Right cardiac atrium (tissue), 5 donors: ENCODE measurements at regions not wholly inside any gene's neighbourhood (a gene's known extent, or its start where the extent isn't known, plus 50 kb on each side); places are given as distances from the start of the nearest gene placed in this dataset.
A peak's percentile ranks its signal among the peaks of the same experiment; 100 is the strongest.

Experiments used
- ATAC-seq, 2 donors: fragments of 200-7000 bp; cut with Tn5 transposase; one replicate each; pipeline versions ENCODE4 v1.8.0 to v1.9.1; 2020; ENCODE audit warnings: moderate library complexity in 2 of 2, mild to moderate bottlenecking in 1 of 2
- DNase-seq, 3 donors: peaks; one replicate each; pipeline ENCODE4 v3.0.0-alpha.2; 2020
- H3K27ac ChIP-seq: one replicate; pipeline ENCODE4 v1.5.1; 2013; ENCODE audit warnings: mild to moderate bottlenecking, low read length, control low read depth, moderate library complexity
- H3K27me3 ChIP-seq: one replicate; pipeline ENCODE4 v1.6.1; 2013; ENCODE audit not compliant: control insufficient read depth, insufficient read depth
- H3K4me1 ChIP-seq: one replicate; pipeline ENCODE4 v1.6.1; 2013; ENCODE audit warnings: low read length; ENCODE audit not compliant: control insufficient read depth, insufficient read depth
- H3K4me3 ChIP-seq: one replicate; pipeline ENCODE4 v1.5.1; 2013; ENCODE audit warnings: low read length, control low read depth
- H3K9me3 ChIP-seq: one replicate; pipeline ENCODE4 v1.6.1; 2013; ENCODE audit warnings: low read length; ENCODE audit not compliant: control insufficient read depth
- WGBS: extraction: QIAGEN DNeasy Blood & Tissue Kit; methylation state at CpG from one replicate; pipeline ENCODE4 v1.1.7; 2013; 5-methylcytosine and 5-hydroxymethylcytosine counted together
- intact Hi-C, 4 donors: fragments of 100-400 bp; cut with DNase I; formaldehyde crosslinking; loops; one replicate each; pipeline versions ENCODE4 v1.11.0 to v1.14.0; 2022 to 2023
- donor health status: healthy with polysubstance abuse.
- donor health status: DM: no; HTN: yes; CAD: no.
- donor health status: DM: no; HTN: no; CAD: no.
- donor health status: DM: no; HTN: yes; CAD: no; lungs with severe emphysema.
- donor health status: DM: yes; HTN: yes; CAD: no.

DNA sequence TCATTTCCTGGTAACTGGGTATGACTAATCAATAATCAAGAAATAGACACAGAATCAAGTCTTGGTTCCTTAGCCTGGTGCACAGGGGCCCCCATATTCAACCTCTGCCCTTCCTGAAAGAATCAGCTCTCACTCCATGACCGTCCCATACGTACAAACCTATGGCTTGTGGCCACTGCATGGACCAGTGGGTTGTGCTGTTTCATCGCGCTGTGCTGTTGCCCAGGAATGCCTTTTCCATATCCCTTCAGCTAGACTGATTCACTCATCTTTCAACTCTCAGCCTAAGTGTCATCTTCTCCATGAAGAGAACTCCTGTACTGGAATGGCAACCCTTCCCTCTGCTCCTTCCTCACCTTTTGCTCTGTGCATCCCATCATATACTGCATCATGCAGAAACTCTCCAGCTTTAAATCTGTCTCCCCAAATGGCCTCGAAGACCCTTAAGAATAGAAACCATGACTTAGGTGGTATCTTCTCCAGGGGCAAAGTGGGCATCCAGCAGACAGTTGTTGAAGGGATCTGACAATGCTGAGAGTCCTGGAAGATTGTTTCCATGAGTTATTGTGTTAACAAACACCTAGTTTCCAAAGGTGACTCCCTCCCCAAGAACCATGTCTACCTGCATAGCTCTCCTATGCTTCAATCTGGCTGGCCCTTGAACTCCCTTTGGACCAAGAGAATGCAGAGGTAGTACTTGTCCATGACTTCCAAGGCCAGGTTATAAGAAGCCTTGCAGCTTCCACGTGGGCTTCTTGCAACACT is 180.8 kb downstream of the ACTL7B start:
- no peak overlapping the region for H3K27ac ChIP-seq
- 85% methylated on average over 6 of the region's 6 CpGs for WGBS
- no peaks in the 10 kb centered on the region for H3K9me3 ChIP-seq
- ATAC-seq: no peak
- H3K4me1 ChIP-seq: no peaks in the 10 kb centered on the region
- DNase-seq: no peak
- intact Hi-C loops: no loop called here
- no peak overlapping the region for H3K4me3 ChIP-seq
- no peaks in the 10 kb centered on the region for H3K27me3 ChIP-seq

GRCh38 chr9:108673386-108673785 is 182.4 kb downstream of the ACTL7B start:
- no peak overlapping the region for H3K27ac ChIP-seq
- intact Hi-C loops: no loop called here
- DNase-seq (no peak), ATAC-seq (no peak)
- 79% methylated on average over 7 of the region's 7 CpGs for WGBS
- no peaks in the 10 kb centered on the region for H3K27me3 ChIP-seq
- H3K4me1 ChIP-seq: no peaks in the 10 kb centered on the region
- H3K4me3 ChIP-seq: no peak overlapping the region
- H3K9me3 ChIP-seq: no peaks in the 10 kb centered on the region

DNA sequence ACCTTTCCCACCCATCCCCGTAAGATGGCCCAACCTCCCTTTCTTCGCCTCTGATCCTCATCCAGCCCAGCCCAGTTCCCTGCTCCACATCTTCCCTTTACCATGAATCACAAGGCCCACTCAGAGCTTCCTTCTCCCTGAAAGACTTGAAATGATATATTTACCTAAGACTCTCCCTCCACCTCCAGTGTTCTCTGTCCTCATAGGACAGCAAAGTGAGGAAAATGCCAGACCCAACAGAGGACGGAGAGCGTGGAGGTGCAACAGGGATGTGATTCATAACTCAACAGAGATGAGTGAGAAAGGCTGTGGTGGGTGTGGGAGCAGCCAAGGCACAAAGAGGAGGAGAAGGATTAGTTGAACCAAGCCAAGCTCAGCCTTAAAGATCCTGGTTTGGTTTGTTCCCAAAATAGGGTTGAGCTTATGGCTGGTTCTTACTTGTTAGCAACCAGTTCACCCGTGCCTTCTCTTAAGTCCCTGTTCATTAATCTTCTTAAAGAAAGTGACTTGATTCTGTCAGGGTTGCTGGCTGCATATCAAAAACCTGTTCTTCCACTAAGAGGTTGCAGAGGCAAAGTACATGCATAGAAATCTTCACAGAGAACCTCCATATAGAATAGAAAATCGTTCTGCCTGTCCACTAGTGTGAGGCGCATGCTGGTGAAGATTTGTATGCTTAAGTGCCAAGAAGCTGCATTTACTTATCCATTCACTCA is 183.2 kb downstream of the ACTL7B start:
- no peak overlapping the region for H3K4me3 ChIP-seq
- intact Hi-C loops: no loop called here
- DNase-seq (no peak), ATAC-seq (no peak)
- H3K27ac ChIP-seq: no peak overlapping the region
- no peaks in the 10 kb centered on the region for H3K27me3 ChIP-seq
- H3K9me3 ChIP-seq: no peaks in the 10 kb centered on the region
- WGBS: 82% methylated on average over 7 of the region's 7 CpGs
- no peaks in the 10 kb centered on the region for H3K4me1 ChIP-seq

DNA sequence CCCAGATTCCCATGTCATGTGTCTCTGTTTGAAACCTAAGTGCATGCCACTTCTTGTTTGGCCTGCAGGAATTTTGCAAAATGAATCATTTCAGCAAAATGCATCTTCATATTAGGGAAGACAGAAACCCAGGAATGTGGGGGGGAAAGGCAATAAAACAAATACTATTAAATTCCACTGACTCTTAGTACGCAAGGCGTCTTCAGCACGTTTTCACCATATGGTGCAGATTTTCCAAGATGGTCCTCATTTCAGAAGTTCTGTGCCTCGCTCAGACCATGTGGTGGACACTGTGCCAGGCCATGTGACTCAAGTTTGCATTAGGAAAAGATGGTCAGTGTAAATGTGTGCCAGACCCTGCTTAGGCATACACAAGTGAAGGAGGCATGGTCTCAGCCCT is 184.0 kb downstream of the ACTL7B start:
- intact Hi-C loops: no loop called here
- Histone ChIP-seq H3K27ac (no peak overlapping the region), H3K9me3 (no peaks in the 10 kb centered on the region), H3K4me3 (no peak overlapping the region), H3K27me3 (no peaks in the 10 kb centered on the region), H3K4me1 (no peaks in the 10 kb centered on the region)
- ATAC-seq (no peak), DNase-seq (no peak)
- WGBS: 91% methylated on average over 4 of the region's 4 CpGs

DNA sequence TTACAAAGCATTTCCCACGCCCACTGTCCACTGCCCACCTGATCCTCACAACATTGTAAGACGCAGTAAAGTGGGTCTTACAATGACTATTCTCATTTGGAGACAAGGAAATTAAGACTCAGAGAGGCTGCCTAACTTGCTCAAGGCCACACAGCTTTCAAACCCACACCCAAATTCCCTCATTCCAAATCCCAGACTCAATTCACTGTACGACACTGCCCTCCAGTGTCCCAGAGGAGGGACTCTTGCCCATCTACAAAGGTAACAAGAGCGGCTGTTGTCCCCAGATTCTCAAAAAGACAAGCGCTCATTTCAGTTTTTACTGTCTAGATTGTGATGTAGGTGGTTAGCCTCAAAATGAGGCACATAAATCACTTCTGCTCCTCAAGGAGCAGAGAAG is 184.6 kb downstream of the ACTL7B start:
- no peak for DNase-seq
- intact Hi-C loops: no loop called here
- WGBS: 90% methylated on average over 5 of the region's 5 CpGs
- Histone ChIP-seq H3K4me1 (no peaks in the 10 kb centered on the region), H3K27ac (no peak overlapping the region), H3K27me3 (no peaks in the 10 kb centered on the region), H3K4me3 (no peak overlapping the region), H3K9me3 (no peaks in the 10 kb centered on the region)
- ATAC-seq: no peak

GRCh38 chr9:108668938-108669335 is 186.8 kb downstream of the ACTL7B start:
- H3K4me1 ChIP-seq: no peaks in the 10 kb centered on the region
- DNase-seq: no peak
- 41% methylated on average over 4 of the region's 4 CpGs for WGBS

DNA sequence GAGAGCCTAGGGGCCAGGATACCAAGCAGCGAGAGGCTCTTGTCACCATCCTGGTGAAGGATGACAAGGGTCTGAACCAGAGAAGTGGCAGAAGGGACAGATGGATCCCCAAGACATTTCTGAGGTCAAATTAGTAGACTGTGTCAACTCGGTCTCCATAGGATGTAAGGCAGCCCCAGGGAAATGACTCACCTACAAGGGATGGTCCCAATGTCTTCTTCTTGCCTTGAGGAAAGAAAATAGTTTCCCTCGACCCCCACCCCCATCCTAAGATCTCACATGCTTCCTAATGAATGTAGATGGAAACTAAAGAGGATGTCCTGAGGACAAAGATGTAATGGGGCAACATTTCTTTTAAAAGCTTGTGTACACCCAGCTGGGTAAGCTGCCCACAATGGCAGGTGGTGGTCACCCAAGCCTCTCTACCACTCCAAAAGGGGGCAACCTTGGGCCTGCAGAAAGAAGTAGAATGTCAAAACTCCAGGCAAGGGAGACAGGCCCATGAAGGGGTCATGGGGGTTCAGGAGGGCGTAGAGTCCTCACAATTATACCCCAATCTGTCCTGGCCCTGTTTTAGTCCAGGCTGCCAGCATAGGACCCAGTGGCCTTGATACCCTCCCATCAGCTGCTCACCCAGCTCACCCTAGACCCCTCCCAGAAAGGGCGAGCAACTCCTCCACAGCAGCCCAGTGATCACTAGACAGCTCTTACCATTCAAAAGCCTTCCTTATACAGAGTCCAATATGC is 187.4 kb downstream of the ACTL7B start:
- DNase-seq (no peak), ATAC-seq (no peak)
- intact Hi-C loops: no loop called here
- H3K27ac ChIP-seq: no peak overlapping the region
- no peaks in the 10 kb centered on the region for H3K4me1 ChIP-seq
- H3K9me3 ChIP-seq: no peaks in the 10 kb centered on the region
- no peak overlapping the region for H3K4me3 ChIP-seq
- 82% methylated on average over 5 of the region's 5 CpGs for WGBS
- no peaks in the 10 kb centered on the region for H3K27me3 ChIP-seq

More at GRCh38 chr9:108668938-108669335, 186.8 kb downstream of the ACTL7B start:
- no peaks in the 10 kb centered on the region for H3K27me3 ChIP-seq
- intact Hi-C loops: no loop called here
- no peak overlapping the region for H3K27ac ChIP-seq
- no peak overlapping the region for H3K4me3 ChIP-seq
- ATAC-seq: no peak
- H3K9me3 ChIP-seq: no peaks in the 10 kb centered on the region

DNA sequence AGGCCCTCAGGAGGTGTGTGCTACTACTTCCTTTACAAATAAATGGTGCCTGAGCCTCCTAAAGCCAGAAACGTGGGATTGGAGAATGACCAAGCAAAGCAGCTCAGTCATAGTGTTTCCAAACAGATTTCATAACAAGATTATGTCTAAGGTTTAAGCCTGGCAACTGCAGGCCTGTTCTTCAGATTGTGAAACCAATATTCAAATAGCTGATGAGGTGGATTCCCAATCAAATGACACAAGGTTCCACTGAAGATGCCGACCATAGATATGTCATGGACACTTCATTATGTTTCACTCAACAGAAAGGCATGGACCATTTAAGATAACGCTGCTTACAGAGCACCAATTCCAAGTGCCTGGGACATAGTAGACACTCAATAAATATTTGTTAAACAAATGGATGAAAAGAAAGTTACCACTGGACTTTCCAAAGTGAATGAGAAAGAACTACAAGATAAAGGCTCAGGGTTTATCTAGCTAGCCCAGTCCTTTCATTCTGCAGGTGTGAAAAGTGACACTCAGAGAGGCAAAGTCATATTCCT is 189.5 kb downstream of the ACTL7B start:
- intact Hi-C loops: no loop called here
- DNase-seq: no peak
- Histone ChIP-seq H3K4me1 (no peaks in the 10 kb centered on the region), H3K27ac (no peak overlapping the region), H3K27me3 (no peaks in the 10 kb centered on the region), H3K4me3 (no peak overlapping the region), H3K9me3 (no peaks in the 10 kb centered on the region)
- no peak for ATAC-seq
- 67% methylated on average over 3 of the region's 3 CpGs for WGBS

DNA sequence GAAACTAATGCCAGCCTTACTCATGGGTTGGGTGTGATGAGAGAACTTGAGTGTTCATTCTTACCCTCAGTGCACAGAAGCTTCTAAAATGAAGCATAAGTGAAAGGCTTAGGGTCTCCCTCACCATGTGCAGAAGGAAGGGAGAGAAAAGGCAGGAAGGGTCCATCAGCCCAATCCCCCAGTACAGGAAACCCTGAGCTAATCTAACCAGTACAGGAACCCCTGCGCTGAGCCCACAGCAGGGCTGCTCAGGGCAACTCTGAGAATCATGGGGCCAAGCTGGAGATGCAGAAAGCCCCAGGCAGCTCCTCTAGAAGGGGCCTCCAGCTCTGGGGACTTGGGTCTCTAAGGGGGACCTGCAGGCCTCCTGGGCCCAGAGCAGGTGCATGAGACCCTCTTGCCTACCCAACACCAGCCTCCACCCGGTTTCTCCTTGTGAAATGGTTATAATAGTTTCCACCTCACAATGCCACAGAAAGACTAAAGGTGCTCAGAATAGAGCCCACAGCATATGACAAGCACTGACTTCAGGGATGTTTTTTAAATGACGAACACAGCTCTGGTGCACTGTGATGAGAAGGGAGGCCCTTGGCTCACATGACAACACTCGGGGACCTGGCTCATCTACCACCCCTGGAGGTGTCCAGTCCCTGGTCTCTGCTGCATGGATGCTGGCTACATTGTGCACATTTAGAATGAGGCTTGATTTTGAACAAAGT is 190.1 kb downstream of the ACTL7B start:
- Histone ChIP-seq H3K4me3 (no peak overlapping the region), H3K4me1 (no peaks in the 10 kb centered on the region), H3K27ac (no peak overlapping the region), H3K9me3 (no peaks in the 10 kb centered on the region), H3K27me3 (no peaks in the 10 kb centered on the region)
- DNase-seq (peak in 1 of 3 donors; percentile 28), ATAC-seq (no peak)
- 87% methylated on average over 4 of the region's 4 CpGs for WGBS
- intact Hi-C loops: no loop called here

GRCh38 chr9:108664309-108665255 is 191.2 kb downstream of the ACTL7B start:
- WGBS: 71% methylated on average over 5 of the region's 5 CpGs
- intact Hi-C loops: no loop called here
- no peaks in the 10 kb centered on the region for H3K4me1 ChIP-seq
- H3K27ac ChIP-seq: no peak overlapping the region
- H3K4me3 ChIP-seq: no peak overlapping the region
- ATAC-seq: no peak
- peaks cover 3% of the 10 kb centered on the region for H3K9me3 ChIP-seq
- no peaks in the 10 kb centered on the region for H3K27me3 ChIP-seq
- DNase-seq: no peak
